Left ventricle myocardium superior (tissue), 1 donor: ENCODE measurements at regions not wholly inside any gene's neighbourhood (a gene's known extent, or its start where the extent isn't known, plus 50 kb on each side); places are given as distances from the start of the nearest gene placed in this dataset.

Experiments used
- ATAC-seq: fragments of 200-7000 bp; cut with Tn5 transposase; one replicate; pipeline ENCODE4 v1.9.1; 2020; ENCODE audit warnings: mild to moderate bottlenecking, moderate library complexity
- DNase-seq: peaks from one replicate; pipeline ENCODE4 v3.0.0-alpha.2; 2020
- intact Hi-C: fragments of 100-400 bp; cut with micrococcal nuclease; formaldehyde crosslinking; loops from one replicate; pipeline ENCODE4 v1.11.0; 2022
- donor health status: DM: no; HTN: yes; CAD: no; lungs with severe emphysema.

DNA sequence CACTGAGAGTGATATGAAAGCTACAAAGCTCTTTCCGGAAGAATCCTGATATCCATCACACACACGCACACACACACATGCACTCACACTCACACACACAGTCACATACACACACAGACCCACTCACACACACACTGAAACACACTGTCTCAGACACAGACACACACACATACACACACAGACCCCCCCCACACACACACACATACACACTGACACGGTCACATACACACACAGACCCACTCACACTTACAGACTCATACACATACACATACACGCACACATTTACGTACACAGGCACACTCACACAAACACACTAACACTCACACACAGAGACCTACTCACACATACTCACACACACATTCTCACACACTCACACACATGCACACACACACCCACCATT lies 58.6 kb downstream of the LIG4 start:
- intact Hi-C loops: loop anchor here (5.0 kb wide), 1 partner anchor 944 kb away; no protein-coding TSS in a partner anchor

DNA sequence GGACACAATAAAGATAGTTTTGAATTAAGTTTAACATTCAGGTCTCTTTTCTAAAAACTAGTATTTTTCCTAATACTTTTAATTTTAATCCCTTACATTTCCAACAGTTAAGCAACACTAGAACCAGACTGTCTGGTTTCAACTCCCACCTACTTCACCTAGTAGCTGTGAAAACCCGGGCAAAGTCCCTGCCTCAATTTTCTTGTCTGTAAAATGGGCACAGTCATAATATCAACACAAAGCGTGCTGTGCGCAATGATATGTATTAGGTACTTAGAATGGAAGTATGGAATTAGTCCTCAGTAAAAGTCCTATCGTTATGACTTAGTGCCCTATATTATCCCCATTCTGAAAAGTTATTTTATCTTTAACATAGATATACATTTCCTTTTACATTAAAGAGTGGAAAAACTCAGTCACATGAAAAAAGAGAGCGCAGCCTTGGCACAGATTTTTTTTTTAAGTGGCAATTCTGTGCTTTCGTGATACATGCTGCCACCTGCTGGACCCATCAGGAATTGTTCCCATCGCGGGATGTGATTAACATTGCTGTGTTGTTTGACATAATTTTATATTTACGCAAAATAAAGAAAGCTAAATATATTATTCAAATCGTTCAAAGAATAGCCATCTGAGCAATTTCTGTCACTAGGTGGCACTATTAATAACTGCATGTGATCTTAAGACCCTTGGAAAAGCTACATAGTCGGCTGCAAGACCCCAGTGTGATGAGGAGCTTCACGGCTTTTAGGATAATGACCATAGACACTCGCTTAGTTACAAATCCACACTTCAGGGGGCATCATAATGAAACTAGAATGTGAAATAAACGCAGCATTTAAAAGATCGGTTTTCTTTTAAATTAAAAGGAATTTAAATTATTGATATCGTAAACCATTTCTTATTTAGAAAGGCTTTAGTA lies 59.9 kb downstream of the LIG4 start:
- ATAC-seq: no peak
- intact Hi-C loops: loop anchor here (5.0 kb wide), 1 partner anchor 943 kb away; no protein-coding TSS in a partner anchor
- peak; percentile 56 for DNase-seq

More for the DNA sequence above, 58.6 kb downstream of the LIG4 start:
- DNase-seq: no peak
- no peak for ATAC-seq

DNA sequence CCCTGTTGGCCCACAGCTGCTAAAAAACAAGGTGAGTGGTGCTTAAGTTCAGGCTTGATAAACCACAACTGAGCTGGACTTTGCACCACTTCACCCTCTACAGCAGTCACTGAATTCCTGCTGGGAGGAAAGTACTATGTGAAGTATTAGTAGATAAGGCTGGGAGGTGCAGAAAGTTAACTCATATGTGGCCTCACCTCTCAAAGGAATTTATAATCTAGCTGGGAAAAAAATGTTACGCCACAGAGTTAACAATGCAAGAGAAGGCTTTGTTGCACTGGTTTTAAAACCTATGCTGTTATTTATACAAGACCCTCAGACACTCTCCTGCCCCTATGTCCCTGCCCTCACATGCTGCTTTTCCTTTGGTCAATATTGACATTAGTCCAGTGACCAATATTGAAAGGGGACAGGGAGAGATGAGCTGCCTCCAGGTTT lies 60.9 kb downstream of the LIG4 start:
- DNase-seq (no peak), ATAC-seq (no peak)
- intact Hi-C loops: no loop called here

DNA sequence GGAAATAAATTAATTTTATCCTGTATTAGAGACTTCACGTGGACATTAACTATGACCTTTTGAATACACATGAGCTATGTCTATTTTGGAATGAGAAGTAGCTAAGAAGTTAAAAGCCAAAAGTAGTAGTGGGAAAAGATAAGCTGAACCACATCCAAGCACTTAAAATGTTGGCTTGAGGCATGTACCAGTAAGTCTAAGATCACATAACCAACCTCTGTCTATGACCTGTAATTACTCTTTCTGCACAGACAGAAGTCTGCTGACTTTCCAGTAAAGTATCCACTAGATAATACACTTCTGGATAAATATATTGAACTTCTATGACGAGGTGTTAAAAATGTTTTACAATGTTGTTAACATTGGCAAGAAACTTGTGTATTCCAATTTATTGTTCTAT lies 68.7 kb downstream of the LIG4 start:
- ATAC-seq (peak; percentile 50), DNase-seq (no peak)
- intact Hi-C loops: no loop called here

DNA sequence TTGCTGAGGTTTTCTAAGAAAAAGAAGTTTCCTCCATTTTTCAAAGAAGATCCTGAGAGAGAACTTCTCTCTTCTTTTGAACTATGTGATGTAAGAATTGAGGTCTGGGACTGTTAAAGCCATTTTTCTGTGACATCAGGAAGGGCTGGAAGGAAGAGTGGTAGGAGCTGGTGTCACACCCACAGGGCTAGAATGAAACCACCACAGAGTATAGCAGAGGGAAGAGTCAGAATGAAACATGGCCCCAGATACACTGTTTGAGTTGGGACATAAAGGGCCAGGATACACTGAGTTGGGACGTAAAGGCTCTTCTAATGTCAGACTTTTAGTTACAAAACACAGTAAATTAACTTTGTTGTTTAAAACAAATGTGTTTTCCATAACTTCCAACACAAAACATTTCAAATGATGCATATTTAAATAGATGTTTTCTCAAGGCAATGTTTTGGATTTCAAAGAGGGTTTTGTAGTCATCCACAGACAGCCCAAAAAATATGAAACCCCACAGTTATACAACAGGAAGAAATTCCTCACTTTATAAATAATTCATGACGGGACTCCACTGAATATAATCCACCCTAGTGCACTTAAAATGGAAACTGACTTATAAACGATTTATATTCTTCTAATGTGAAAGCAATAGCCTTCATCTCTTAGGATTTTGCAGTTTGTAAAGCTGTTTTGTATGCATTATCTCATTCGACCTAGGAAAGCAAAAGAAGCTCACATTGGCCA lies 72.5 kb downstream of the LIG4 start:
- DNase-seq (no peak), ATAC-seq (no peak)
- intact Hi-C loops: no loop called here

DNA sequence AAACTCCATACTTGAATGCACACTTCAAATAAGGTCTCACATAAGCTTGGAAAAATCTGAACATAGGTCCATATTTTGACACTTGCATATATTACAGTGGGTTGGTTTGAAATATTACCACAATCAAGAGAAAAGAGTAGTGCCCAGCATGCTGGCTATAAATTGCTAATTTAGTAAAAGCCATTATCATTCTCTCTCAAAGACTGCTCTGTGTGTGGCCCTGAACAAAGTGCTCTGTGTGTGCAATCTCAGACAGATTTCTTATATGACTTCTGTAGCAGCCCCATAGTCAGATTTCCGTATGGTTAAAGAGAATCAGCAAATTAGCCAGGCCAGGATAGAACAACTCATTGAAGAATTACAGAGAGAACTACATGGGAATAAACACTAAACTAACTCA lies 78.2 kb downstream of the LIG4 start:
- intact Hi-C loops: no loop called here
- DNase-seq (no peak), ATAC-seq (no peak)

DNA sequence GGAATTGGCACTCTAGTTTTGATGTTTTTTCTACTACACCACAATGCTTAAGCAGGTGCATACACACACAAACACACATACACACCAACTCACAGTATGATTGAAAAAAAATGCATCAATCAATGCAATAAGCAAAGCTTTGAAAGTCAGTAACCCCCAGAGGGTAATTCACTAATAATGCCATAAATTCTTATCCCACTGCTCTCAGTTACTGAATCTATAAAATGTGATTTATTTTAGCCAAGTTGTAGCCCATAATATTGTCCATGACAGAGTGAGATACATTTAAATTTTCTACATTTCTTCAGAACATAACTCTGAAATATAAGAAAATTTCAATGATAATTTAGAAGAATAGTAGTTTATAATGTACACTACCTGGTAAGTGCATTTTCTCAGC lies 87.9 kb downstream of the LIG4 start:
- ATAC-seq: no peak
- DNase-seq: no peak
- intact Hi-C loops: no loop called here

DNA sequence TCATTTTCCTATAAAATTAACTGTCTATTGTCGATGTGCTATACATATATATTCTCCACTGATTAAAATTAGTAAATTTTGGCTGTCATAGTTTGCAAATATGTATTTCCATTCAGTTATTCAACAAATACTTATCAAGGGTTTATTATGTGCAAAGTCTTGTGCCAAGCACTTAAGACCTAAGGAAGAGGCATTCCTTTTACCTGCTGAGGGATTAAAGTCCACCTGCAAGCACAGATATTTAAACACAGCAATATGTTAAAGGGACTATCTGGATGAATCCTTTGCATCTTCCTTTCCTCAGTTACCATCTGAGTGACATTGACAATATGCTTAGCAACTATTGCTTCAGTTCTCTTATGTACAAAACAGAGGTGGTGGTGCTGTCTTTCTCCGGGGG lies 89.3 kb downstream of the LIG4 start:
- DNase-seq (no peak), ATAC-seq (no peak)
- intact Hi-C loops: no loop called here

DNA sequence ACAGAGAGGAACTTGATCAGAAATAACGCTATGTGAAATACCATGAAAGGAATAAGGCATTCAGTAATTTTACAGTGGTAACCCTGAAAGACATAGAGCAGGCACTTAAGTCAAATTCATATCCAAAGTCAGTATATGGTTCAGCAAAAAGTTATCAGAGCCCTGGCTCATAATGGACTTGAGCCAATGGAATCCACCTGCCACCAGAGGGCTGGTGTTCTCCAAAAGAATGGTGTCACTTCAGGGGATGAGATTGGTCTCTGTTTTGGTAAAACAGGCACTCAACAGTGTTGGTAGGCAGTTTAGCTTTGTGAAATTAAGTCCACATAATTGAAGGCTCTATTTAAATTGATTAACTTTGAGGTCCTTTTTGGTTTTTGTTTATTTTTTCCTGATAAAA lies 93.9 kb downstream of the LIG4 start:
- ATAC-seq (no peak), DNase-seq (no peak)
- intact Hi-C loops: no loop called here

DNA sequence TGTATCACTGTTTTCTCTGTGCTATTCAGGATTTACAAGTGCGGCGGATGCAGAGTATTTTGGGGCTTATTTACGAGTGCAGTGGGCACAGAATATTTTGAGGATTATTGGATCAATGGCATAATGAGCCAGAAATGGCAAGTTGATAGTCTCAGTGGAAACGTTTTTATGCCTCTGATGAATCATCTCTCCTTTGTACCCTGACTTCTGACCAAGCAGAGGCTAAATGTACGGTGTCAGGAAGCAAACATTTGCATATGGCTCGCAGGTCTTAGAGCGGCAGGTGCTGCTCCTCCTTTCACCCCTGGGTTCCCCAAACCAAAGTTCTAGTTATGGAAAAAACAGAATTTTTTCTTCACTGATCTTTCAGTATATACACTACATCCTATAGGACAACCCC lies 94.5 kb downstream of the LIG4 start:
- ATAC-seq: no peak
- intact Hi-C loops: no loop called here
- DNase-seq: no peak

DNA sequence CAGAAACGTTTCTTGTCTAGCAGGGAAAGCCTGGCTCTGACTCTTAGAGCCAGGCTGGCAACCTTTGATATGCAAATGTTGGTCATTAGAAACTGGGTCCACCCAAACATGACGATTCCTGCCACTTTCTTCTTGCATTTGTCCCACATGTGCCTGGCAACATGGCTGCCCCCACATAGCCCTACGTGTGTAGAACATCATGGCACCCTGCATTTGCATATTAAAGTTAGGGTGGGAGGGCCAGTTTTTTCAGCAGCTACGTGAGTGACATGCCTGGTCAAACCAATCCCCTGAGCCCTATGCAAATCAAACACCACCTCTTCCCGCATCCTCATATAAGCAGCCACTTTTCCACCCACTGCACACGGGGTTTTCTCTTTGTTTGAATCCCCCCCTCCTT lies 95.0 kb downstream of the LIG4 start:
- ATAC-seq (no peak), DNase-seq (no peak)
- intact Hi-C loops: no loop called here

DNA sequence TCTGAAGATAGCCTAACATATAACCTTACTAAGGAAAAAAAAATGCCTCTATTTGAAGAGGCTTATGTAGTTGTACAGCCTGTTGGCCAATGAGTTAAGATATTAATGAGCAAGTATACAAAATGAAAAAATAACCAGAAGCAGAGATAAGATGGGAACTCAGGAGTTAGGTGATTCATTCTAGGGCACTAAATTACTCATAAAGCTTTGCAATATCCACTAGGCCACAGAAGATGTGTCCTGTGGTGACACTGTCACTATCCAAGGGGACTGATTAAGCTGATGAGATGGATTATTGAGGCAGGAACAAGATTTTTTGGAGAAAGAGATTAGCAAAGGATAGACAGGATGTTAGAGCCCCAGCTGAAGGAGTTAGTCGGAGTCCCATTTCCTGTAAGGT lies 99.6 kb downstream of the LIG4 start:
- intact Hi-C loops: no loop called here
- DNase-seq (no peak), ATAC-seq (no peak)

DNA sequence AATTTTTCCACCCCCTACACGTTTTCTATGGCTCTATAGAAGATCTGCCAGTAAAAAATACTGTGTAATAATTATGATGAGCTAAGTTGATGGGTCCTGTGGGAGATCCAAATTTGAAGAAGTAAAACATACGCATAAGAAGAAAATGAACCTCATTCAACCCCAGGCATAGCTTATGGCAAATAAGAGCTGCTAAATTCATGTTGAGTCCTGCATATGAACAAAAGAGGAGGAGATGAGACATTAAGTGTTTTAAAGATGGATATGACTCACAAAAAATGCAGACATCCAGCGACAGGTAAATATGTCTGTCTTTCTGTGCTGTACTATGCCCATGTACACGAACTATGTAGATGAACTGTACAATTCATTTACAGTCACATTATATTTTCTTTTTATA lies 101.9 kb downstream of the LIG4 start:
- no peak for DNase-seq
- intact Hi-C loops: no loop called here
- ATAC-seq: no peak

DNA sequence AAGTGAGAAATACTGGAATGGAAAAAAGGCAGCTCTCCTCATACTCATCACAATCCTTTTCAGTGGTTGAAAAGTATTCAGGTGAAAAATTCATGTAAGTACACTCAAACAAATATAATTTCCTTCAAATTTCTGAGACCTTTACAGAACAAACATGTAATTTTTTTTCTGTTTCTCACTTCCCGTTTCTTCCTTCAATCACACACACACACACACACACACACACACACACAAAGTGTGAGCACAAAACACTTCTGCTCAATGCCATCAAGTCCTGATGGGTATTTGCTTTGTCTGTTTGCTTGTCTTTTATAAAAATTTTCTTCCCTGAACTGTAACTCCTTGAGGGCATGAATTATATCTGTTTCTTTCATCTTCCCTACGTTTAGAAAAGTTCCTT lies 110.6 kb downstream of the LIG4 start:
- intact Hi-C loops: no loop called here
- DNase-seq (no peak), ATAC-seq (no peak)

DNA sequence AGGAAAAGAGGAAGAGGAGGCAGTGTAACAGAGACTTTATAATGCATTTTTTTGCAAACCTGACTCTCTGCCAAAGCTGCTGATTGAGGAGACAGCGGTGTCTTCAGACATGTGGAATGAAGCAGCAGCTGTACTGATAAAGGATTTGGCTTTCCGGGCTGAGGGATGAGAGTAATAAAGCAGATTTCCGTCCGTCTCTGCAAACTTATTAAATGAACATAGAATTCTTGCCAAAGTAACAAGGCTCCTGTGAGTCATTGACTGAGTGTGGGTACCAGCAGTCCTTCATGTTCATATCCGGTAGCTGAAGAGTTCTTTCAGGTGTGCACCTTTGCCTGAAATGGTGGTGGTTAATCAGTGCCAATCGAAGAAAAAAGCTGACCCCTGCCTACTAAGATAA lies 112.6 kb downstream of the LIG4 start:
- ATAC-seq (no peak), DNase-seq (no peak)
- intact Hi-C loops: no loop called here

DNA sequence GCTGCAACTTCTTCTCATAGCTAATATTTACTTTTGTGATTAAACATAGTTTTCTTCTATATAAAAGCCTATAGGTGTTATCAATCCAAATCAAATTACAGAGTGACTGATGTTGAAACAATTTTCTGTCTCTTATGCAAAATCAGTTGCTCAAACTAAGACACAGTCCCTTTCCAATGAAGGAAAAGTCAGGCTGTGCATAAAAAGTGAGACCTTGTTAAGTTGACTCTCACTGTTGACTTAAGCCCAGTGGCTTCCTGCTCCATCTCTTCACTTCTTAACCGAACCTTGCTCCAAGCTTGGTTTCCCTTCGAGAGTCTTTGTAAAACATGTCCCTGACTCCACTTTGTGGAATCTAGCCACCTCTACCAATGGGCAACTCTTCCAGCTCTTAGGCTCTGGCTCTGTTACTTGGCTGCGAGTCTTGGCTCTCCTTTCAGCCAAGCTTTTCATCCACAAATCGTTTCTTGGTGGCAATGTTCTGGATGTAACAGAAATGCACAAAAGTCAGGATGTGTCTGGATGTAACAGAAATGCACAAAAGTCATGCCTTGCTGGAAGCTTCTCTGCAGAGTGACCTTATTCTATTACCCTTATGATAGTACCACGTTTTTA lies 118.9 kb downstream of the LIG4 start:
- intact Hi-C loops: no loop called here
- ATAC-seq: no peak
- DNase-seq: no peak

DNA sequence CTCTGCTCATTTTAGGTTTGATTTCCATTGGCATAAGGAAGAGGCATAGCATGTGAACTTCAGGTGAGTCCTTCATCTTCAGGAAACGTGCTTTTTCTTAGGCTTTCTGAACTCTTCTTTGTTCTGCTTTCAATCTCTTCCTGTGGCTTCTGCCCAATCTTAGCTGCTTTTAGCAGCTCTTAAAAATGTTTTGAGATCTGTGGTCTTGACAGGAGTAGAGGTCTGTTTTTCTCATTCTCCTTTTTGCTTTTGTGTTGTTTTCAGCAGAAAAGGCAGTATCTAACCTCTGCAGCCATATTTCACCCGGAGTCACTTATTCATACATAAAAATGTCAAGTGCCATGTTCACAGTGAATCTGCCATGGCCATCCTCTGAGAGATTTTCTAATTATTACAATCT lies 120.3 kb downstream of the LIG4 start:
- intact Hi-C loops: no loop called here
- ATAC-seq (no peak), DNase-seq (no peak)

DNA sequence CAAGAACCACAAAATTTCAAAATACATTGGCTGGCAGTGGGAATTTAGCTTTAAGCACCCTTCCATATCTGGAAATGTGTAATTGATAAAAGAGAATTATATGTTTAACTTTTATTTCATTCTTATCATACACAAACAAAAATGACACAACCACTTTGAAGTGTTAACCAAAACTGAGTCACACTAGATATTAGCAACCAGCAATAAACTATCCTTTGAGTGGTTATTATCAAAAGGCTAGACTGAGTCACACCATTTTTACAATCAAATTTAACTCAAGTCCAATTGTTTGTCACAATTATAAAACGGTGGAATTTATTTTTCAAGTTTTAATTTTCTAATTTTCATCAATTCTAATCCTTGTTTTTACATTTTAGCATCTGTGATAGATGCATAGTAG lies 121.7 kb downstream of the LIG4 start:
- no peak for DNase-seq
- intact Hi-C loops: no loop called here
- ATAC-seq: no peak

DNA sequence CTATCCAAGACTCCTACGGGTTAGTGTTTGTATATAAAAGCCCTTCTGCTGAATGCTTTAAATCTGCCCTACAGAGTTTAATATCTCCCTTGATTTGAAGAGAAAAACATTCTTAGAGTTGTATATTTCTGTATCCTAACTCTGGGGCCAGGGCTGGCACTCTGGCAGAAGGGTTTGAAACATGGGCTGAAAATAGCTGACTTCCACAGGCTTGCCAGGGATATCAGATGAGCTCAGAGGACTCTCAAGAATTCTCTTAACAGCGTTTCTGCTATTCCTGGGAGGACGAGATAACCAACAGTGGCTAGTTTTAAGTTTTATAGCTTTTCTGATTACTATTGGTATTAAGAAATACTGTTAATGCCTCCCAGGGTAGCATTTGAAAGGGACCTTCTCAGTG lies 127.5 kb downstream of the LIG4 start:
- intact Hi-C loops: no loop called here
- DNase-seq (no peak), ATAC-seq (peak; percentile 83)

DNA sequence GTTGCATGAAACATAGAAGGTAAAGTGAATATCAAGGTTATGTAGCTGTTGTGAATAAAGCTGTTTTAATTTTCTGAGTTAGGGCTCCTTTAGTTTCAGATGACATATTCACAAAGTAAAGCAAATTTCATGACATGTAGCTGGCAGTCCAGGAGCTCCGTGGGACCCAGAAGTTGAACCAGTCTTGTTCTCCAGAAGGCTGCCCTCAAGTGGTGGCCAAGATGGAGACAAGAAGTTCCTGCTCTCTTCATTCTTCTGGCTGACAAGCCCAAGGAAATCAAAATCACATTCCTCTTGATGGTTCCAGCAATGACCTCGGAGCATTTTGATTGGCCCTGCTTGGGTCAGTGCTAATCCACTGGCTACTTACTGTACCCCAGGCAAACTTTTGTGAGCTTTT lies 128.7 kb downstream of the LIG4 start:
- intact Hi-C loops: no loop called here
- no peak for DNase-seq
- no peak for ATAC-seq
